Left ventricle myocardium inferior (tissue), 1 donor: ENCODE measurements at regions not wholly inside any gene's neighbourhood (a gene's known extent, or its start where the extent isn't known, plus 50 kb on each side); places are given as distances from the start of the nearest gene placed in this dataset.
"Not testable (repeated sequence)": the region's sequence is repeated elsewhere in the genome, so short reads cannot be mapped to it uniquely, and the experiment has no call there.

Experiments used
- DNase-seq: peaks from one replicate; pipeline ENCODE4 v3.0.0-alpha.2; 2020
- H3K27ac ChIP-seq: fragments of 200-600 bp; replicated peaks from 2 replicates; pipeline ENCODE4 v1.8.0; 2021
- H3K27me3 ChIP-seq: fragments of 200-600 bp; 2 replicates; pipeline ENCODE4 v1.8.0; 2021; ENCODE audit warnings: low read depth
- H3K36me3 ChIP-seq: fragments of 200-600 bp; 2 replicates; pipeline ENCODE4 v1.8.0; 2021
- H3K4me1 ChIP-seq: fragments of 200-600 bp; 2 replicates; pipeline ENCODE4 v1.8.0; 2021
- H3K4me3 ChIP-seq: fragments of 200-600 bp; 2 replicates; pipeline ENCODE4 v1.8.0; 2021; ENCODE audit warnings: mild to moderate bottlenecking, moderate library complexity
- H3K9me3 ChIP-seq: fragments of 200-600 bp; replicated peaks from 2 replicates; pipeline ENCODE4 v1.8.0; 2021
- CTCF ChIP-seq: fragments of 200-600 bp; IDR thresholded peaks from 2 replicates; pipeline ENCODE4 v1.8.0; 2021; ENCODE audit warnings: antibody characterized with exemption, mild to moderate bottlenecking, borderline replicate concordance
- intact Hi-C: fragments of 100-400 bp; cut with micrococcal nuclease; formaldehyde crosslinking; loops from one replicate; pipeline ENCODE4 v1.11.0; 2022
- donor health status: DM: no; HTN: yes; CAD: no; lungs with severe emphysema.

GRCh38 chr5:122608222-122608621 lies 166.7 kb upstream of the SNX2 start:
- no peak for DNase-seq
- Histone ChIP-seq H3K36me3 (no peaks in the 10 kb centered on the region), H3K4me1 (no peaks in the 10 kb centered on the region), H3K9me3 (peaks cover 4% of the 10 kb centered on the region), H3K27ac (no peak overlapping the region), H3K4me3 (no peak overlapping the region), H3K27me3 (peaks cover 6% of the 10 kb centered on the region)
- TF ChIP-seq CTCF, result no peak
- intact Hi-C loops, result no loop called here

DNA sequence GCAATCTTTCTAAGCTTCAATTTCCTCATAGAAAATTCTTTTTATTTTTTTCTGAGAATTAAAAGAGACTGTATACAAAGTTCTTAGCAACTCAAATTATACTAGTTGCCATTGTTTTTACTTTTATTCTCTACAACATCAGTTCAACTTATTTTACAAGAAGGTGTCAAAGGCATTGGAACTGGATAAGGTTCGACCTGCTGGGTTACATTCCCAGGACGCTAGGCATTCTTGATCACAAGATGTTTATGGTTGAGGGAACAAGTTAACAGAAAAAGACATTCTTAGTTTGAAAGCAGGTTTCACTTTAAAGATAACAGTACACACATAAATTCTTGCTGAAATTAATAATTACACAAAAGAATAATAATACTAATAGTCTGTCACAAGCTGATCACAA lies 163.5 kb upstream of the SNX2 start:
- no peaks in the 10 kb centered on the region for H3K27me3 ChIP-seq
- no peaks in the 10 kb centered on the region for H3K4me1 ChIP-seq
- intact Hi-C loops, result no loop called here
- no peak overlapping the region for H3K27ac ChIP-seq
- no peak for TF ChIP-seq CTCF
- peaks cover 4% of the 10 kb centered on the region for H3K9me3 ChIP-seq
- no peak overlapping the region for H3K4me3 ChIP-seq
- no peaks in the 10 kb centered on the region for H3K36me3 ChIP-seq
- no peak for DNase-seq

DNA sequence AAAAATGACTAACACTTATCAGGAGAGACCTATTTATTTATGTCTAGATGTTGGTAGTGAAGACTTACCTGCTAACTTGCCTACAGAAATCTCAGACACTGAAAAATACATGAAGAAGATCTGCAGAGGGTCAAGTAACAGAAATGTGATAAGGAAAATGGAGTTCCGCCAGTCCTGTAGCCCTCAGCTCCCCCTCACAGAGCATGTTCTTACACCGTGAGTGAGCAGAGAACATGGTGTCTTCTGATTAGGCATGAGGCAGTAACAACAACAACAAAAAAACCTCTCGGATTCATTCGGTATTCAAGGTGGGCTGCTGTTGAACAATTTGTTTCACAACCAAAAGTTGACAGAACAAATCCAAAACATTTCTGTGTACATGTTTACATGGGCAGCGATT lies 162.0 kb upstream of the SNX2 start:
- H3K27me3 ChIP-seq, result no peaks in the 10 kb centered on the region
- no peaks in the 10 kb centered on the region for H3K4me1 ChIP-seq
- no peak overlapping the region for H3K4me3 ChIP-seq
- intact Hi-C loops, result no loop called here
- DNase-seq, result no peak
- H3K27ac ChIP-seq, result no peak overlapping the region
- H3K9me3 ChIP-seq, result peaks cover 4% of the 10 kb centered on the region
- TF ChIP-seq CTCF, result no peak
- H3K36me3 ChIP-seq, result no peaks in the 10 kb centered on the region

DNA sequence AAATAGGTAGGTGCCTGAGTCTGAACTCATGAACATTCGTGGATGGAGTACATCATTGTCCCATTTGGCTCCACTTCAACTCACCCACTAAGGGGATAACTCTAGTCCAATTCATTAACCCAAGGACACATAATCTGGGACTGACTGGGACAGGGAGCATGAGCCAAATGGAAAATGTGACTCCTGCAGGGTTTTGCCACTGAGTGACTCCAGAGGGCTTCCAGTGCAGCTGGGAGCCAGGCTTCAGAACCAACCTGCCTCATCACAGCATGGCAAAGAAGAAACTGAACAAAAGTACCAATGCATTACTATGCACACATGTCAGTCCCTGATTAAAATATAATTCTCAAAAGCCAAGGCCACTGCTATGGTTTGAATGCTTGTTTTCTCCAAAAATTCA lies 159.7 kb upstream of the SNX2 start:
- no peaks in the 10 kb centered on the region for H3K36me3 ChIP-seq
- TF ChIP-seq CTCF, result no peak

GRCh38 chr5:122615832-122616231 lies 159.0 kb upstream of the SNX2 start:
- no peak overlapping the region for H3K4me3 ChIP-seq
- intact Hi-C loops, result no loop called here
- no peaks in the 10 kb centered on the region for H3K27me3 ChIP-seq
- no peak for DNase-seq
- no peak overlapping the region for H3K27ac ChIP-seq
- H3K9me3 ChIP-seq, result no peaks in the 10 kb centered on the region
- no peaks in the 10 kb centered on the region for H3K36me3 ChIP-seq
- no peak for TF ChIP-seq CTCF
- no peaks in the 10 kb centered on the region for H3K4me1 ChIP-seq

More for the DNA sequence above, 159.7 kb upstream of the SNX2 start:
- H3K27me3 ChIP-seq, result no peaks in the 10 kb centered on the region
- no peaks in the 10 kb centered on the region for H3K9me3 ChIP-seq
- H3K4me3 ChIP-seq, result no peak overlapping the region
- no peak overlapping the region for H3K27ac ChIP-seq
- no peaks in the 10 kb centered on the region for H3K4me1 ChIP-seq
- DNase-seq, result no peak
- intact Hi-C loops, result no loop called here

DNA sequence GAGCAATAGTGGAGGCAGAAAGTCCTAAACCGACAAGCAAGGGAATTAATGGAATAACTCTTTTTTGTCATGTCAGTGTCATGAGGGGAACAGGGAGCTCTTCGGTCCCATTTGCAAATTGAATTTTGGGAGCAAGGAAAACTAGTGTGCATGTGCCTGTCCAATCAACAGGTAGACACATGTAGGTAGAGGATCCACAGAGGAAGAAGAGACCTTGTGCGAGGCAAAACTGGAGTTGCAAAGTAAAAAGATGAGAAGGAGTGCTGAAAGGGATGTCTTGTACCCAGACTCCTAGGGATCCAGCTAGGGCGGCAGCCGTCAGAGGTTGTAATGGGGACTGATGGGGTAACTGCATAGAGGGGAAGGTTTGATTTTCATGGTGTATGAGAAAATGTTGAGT lies 156.8 kb upstream of the SNX2 start:
- H3K4me3 ChIP-seq, H3K27ac ChIP-seq, DNase-seq, H3K4me1 ChIP-seq, H3K27me3 ChIP-seq, H3K9me3 ChIP-seq, intact Hi-C loops, H3K36me3 ChIP-seq: not testable (repeated sequence)

- H3K36me3 ChIP-seq, H3K9me3 ChIP-seq, H3K4me3 ChIP-seq, intact Hi-C loops, DNase-seq, H3K27me3 ChIP-seq, H3K4me1 ChIP-seq, H3K27ac ChIP-seq: not testable (repeated sequence)
Measured at GRCh38 chr5:122620768-122621167, 154.1 kb upstream of the SNX2 start.

GRCh38 chr5:122628714-122629113 lies 146.2 kb upstream of the SNX2 start:
- H3K4me1 ChIP-seq, H3K36me3 ChIP-seq, intact Hi-C loops, H3K4me3 ChIP-seq, H3K27me3 ChIP-seq, H3K9me3 ChIP-seq, H3K27ac ChIP-seq, DNase-seq: not testable (repeated sequence)
